ENCODE measurements at regions not wholly inside any gene's neighbourhood (a gene's known extent, or its start where the extent isn't known, plus 50 kb on each side); places are given as distances from the start of the nearest gene placed in this dataset.

GRCh38 chr1:70893381-70893780, 154.2 kb downstream of the PTGER3 start:
- no peak overlapping the region for H3K23ac ChIP-seq (ENCODE audit: insufficient read length, low read depth, low read length)
- H3K4me2 ChIP-seq (ENCODE audit: insufficient read depth, insufficient read length, low read length): no peak overlapping the region
- no peak overlapping the region for H2BK12ac ChIP-seq (ENCODE audit: insufficient read length, low read depth, low read length)
- no peak overlapping the region for H2BK15ac ChIP-seq (ENCODE audit: low read depth, low read length)
- H4K91ac ChIP-seq (ENCODE audit: insufficient read length, low read depth, low read length): no peak overlapping the region
- no peak overlapping the region for H3K56ac ChIP-seq (ENCODE audit: insufficient read length, low read depth, low read length)
- H4K5ac ChIP-seq (ENCODE audit: insufficient read length, low read depth, low read length): no peak overlapping the region
- H3K27me3 ChIP-seq (ENCODE audit: insufficient read depth, low read length): no peaks in the 10 kb centered on the region
- no peaks in the 10 kb centered on the region for H3K79me1 ChIP-seq (ENCODE audit: insufficient read depth, low read depth, low read length, poor library complexity, severe bottlenecking)
- no peak overlapping the region for H2BK5ac ChIP-seq (ENCODE audit: insufficient read length, low read length)
- H3K4me3 Mint-ChIP-seq: no peak overlapping the region
- no peaks in the 10 kb centered on the region for H3K9me3 Mint-ChIP-seq
- no peak overlapping the region for H2BK120ac ChIP-seq (ENCODE audit: low read depth, low read length, poor library complexity, severe bottlenecking)
- H3K4me1 ChIP-seq (ENCODE audit: insufficient read depth, low read length): 0 out of 2 replicates have a peak, but pooled peaks cover 3% of the 10 kb centered on the region
- H3K14ac ChIP-seq (ENCODE audit: insufficient read depth, low read length): no peak overlapping the region
- H4K8ac ChIP-seq (replicated peaks; ENCODE audit: insufficient read length, low read depth, low read length): no peak overlapping the region
- H3K9me3 ChIP-seq (ENCODE audit: control insufficient read depth, low read depth, low read length): no peaks in the 10 kb centered on the region
- peaks cover 7 to 19% of the 10 kb centered on the region in 2 experiments for H3K4me1 Mint-ChIP-seq
- H3K9ac ChIP-seq (ENCODE audit: extremely low read depth, insufficient read length, low read length): no peak overlapping the region
- no peak overlapping the region for H3K4ac ChIP-seq (ENCODE audit: low read depth, low read length)
- H3K36me3 Mint-ChIP-seq (ENCODE audit: insufficient read depth in 1 of 3, low read depth in 3 of 3): no peaks in the 10 kb centered on the region
- TF ChIP-seq CTCF (conservative IDR thresholded peaks at IDR 0.05): no peak
- no peak overlapping the region for H3K18ac ChIP-seq (ENCODE audit: insufficient read length, low read depth, low read length)
- no peaks in the 10 kb centered on the region for H3K23me2 ChIP-seq (ENCODE audit: insufficient read length, low read depth, low read length, poor library complexity, severe bottlenecking)
- no peak overlapping the region for H2AK5ac ChIP-seq (ENCODE audit: insufficient read length, low read length)
- no peaks in the 10 kb centered on the region for H3K79me2 ChIP-seq (ENCODE audit: insufficient read depth, low read length)
- WGBS (ENCODE audit: extremely low coverage, insufficient read length, low lambda C conversion rate): no CpG with 5 or more reads among the region's 3 CpGs
- no peak overlapping the region for H3T11ph ChIP-seq (ENCODE audit: low read length)
- no peak overlapping the region for H3K27ac ChIP-seq (ENCODE audit: insufficient read length, low read depth, low read length)
- H3K27ac Mint-ChIP-seq: no peak overlapping the region
- no peaks in the 10 kb centered on the region for H3K27me3 Mint-ChIP-seq (ENCODE audit: low read depth)
- H4K20me1 ChIP-seq (ENCODE audit: control insufficient read depth, insufficient read depth, insufficient read length): no peaks in the 10 kb centered on the region
- no peak overlapping the region for H2AFZ ChIP-seq (ENCODE audit: low read length)
- H2BK20ac ChIP-seq (ENCODE audit: low read depth, low read length, poor library complexity, severe bottlenecking): no peak overlapping the region
- DNase-seq: no peak

Measured in H9 (cell line).